HepG2 (cell line): ENCODE measurements at regions not wholly inside any gene's neighbourhood (a gene's known extent, or its start where the extent isn't known, plus 50 kb on each side); places are given as distances from the start of the nearest gene placed in this dataset.

Experiments
- CENPT ChIP-seq: sonication (generic); formaldehyde crosslinking; IDR thresholded peaks from 2 replicates; pipeline ENCODE4 v1.8.0; 2022; ENCODE audit warnings: low read depth, mild to moderate bottlenecking, moderate library complexity, missing genetic modification reagents
- NFYB ChIP-seq: sonication (generic); formaldehyde crosslinking; IDR thresholded peaks from 2 replicates; pipeline ENCODE4 v1.4.0; 2020; ENCODE audit warnings: missing genetic modification reagents
- SAP130 ChIP-seq: IDR thresholded peaks from 2 replicates; pipeline ENCODE4 v1.6.1; 2016; ENCODE audit warnings: low read depth
- TF ChIP-seq, protein P1 (sequence below): sonication (generic); formaldehyde crosslinking; IDR thresholded peaks from 2 replicates; pipeline ENCODE4 v1.8.1; 2023; ENCODE audit warnings: missing genetic modification reagents, inconsistent platforms, borderline replicate concordance
- TF ChIP-seq, protein P2 (sequence below), 2 experiments: IDR thresholded peaks; 2 replicates each; pipeline ENCODE4 v1.6.1; 2011 to 2012; ENCODE audit warnings: low read length in 2 of 2, borderline replicate concordance in 1 of 2, low read depth in 1 of 2, mild to moderate bottlenecking in 1 of 2, moderate library complexity in 1 of 2

GRCh38 chr5:63247651-63248050 lies 669.0 kb downstream of the LRRC70 start:
- TF ChIP-seq, protein P1, sequence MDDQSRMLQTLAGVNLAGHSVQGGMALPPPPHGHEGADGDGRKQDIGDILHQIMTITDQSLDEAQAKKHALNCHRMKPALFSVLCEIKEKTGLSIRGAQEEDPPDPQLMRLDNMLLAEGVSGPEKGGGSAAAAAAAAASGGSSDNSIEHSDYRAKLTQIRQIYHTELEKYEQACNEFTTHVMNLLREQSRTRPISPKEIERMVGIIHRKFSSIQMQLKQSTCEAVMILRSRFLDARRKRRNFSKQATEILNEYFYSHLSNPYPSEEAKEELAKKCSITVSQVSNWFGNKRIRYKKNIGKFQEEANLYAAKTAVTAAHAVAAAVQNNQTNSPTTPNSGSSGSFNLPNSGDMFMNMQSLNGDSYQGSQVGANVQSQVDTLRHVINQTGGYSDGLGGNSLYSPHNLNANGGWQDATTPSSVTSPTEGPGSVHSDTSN (CRISPR knock-in tag): no peak
- no peak for TF ChIP-seq NFYB (CRISPR knock-in tag)
- TF ChIP-seq SAP130 (CRISPR knock-in tag): no peak
- TF ChIP-seq CENPT: no peak
- TF ChIP-seq, protein P2, sequence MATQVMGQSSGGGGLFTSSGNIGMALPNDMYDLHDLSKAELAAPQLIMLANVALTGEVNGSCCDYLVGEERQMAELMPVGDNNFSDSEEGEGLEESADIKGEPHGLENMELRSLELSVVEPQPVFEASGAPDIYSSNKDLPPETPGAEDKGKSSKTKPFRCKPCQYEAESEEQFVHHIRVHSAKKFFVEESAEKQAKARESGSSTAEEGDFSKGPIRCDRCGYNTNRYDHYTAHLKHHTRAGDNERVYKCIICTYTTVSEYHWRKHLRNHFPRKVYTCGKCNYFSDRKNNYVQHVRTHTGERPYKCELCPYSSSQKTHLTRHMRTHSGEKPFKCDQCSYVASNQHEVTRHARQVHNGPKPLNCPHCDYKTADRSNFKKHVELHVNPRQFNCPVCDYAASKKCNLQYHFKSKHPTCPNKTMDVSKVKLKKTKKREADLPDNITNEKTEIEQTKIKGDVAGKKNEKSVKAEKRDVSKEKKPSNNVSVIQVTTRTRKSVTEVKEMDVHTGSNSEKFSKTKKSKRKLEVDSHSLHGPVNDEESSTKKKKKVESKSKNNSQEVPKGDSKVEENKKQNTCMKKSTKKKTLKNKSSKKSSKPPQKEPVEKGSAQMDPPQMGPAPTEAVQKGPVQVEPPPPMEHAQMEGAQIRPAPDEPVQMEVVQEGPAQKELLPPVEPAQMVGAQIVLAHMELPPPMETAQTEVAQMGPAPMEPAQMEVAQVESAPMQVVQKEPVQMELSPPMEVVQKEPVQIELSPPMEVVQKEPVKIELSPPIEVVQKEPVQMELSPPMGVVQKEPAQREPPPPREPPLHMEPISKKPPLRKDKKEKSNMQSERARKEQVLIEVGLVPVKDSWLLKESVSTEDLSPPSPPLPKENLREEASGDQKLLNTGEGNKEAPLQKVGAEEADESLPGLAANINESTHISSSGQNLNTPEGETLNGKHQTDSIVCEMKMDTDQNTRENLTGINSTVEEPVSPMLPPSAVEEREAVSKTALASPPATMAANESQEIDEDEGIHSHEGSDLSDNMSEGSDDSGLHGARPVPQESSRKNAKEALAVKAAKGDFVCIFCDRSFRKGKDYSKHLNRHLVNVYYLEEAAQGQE (IDR thresholded peaks at IDR 0.05; ENCODE audit: borderline replicate concordance in 1 of 2, low read depth in 1 of 2, low read length in 2 of 2): no peak
